ENCODE measurements at regions not wholly inside any gene's neighbourhood (a gene's known extent, or its start where the extent isn't known, plus 50 kb on each side); places are given as distances from the start of the nearest gene placed in this dataset.

- FAIRE-seq (no peak), DNase-seq (ENCODE audit: insufficient read length, low spot score) (no peak)
- TF ChIP-seq PAX5 (IDR thresholded peaks at IDR 0.05; ENCODE audit: insufficient read depth, low read length, severe bottlenecking) (no peak), POLR2AphosphoS5 (IDR thresholded peaks at IDR 0.05; ENCODE audit: low read depth, low read length) (no peak), POLR2A (IDR thresholded peaks at IDR 0.05; ENCODE audit: low read depth, low read length) (no peak), SPI1 (IDR thresholded peaks at IDR 0.05; ENCODE audit: low read depth, low read length) (no peak), TAF1 (IDR thresholded peaks at IDR 0.05; ENCODE audit: low read depth, low read length) (no peak), POU2F2 (IDR thresholded peaks at IDR 0.05; ENCODE audit: low read depth, low read length) (no peak)
Measured at GRCh38 chrX:7330556-7330955, 182.6 kb upstream of the PUDP start.

- no peak for FAIRE-seq
- DNase-seq (ENCODE audit: insufficient read length, low spot score) = no peak
- TF ChIP-seq POU2F2 (IDR thresholded peaks at IDR 0.05; ENCODE audit: low read depth, low read length) (no peak), POLR2A (IDR thresholded peaks at IDR 0.05; ENCODE audit: low read depth, low read length) (no peak), POLR2AphosphoS5 (IDR thresholded peaks at IDR 0.05; ENCODE audit: low read depth, low read length) (no peak), PAX5 (IDR thresholded peaks at IDR 0.05; ENCODE audit: insufficient read depth, low read length, severe bottlenecking) (no peak), SPI1 (IDR thresholded peaks at IDR 0.05; ENCODE audit: low read depth, low read length) (no peak), TAF1 (IDR thresholded peaks at IDR 0.05; ENCODE audit: low read depth, low read length) (no peak)
Measured at GRCh38 chrX:7318661-7319060, 170.7 kb upstream of the PUDP start.

GRCh38 chrX:7318241-7318640, 170.3 kb upstream of the PUDP start:
- FAIRE-seq = no peak
- TF ChIP-seq TAF1 (IDR thresholded peaks at IDR 0.05; ENCODE audit: low read depth, low read length) (no peak), POLR2A (IDR thresholded peaks at IDR 0.05; ENCODE audit: low read depth, low read length) (no peak), POLR2AphosphoS5 (IDR thresholded peaks at IDR 0.05; ENCODE audit: low read depth, low read length) (no peak), POU2F2 (IDR thresholded peaks at IDR 0.05; ENCODE audit: low read depth, low read length) (no peak), PAX5 (IDR thresholded peaks at IDR 0.05; ENCODE audit: insufficient read depth, low read length, severe bottlenecking) (no peak), SPI1 (IDR thresholded peaks at IDR 0.05; ENCODE audit: low read depth, low read length) (no peak)
- no peak for DNase-seq (ENCODE audit: insufficient read length, low spot score)

- FAIRE-seq = no peak
- no peak for DNase-seq (ENCODE audit: insufficient read length, low spot score)
- TF ChIP-seq POLR2A (IDR thresholded peaks at IDR 0.05; ENCODE audit: low read depth, low read length) (no peak), SPI1 (IDR thresholded peaks at IDR 0.05; ENCODE audit: low read depth, low read length) (no peak), POLR2AphosphoS5 (IDR thresholded peaks at IDR 0.05; ENCODE audit: low read depth, low read length) (no peak), POU2F2 (IDR thresholded peaks at IDR 0.05; ENCODE audit: low read depth, low read length) (no peak), TAF1 (IDR thresholded peaks at IDR 0.05; ENCODE audit: low read depth, low read length) (no peak), PAX5 (IDR thresholded peaks at IDR 0.05; ENCODE audit: insufficient read depth, low read length, severe bottlenecking) (no peak)
Measured at GRCh38 chrX:7316887-7317286, 168.9 kb upstream of the PUDP start.

GRCh38 chrX:7316280-7316679, 168.3 kb upstream of the PUDP start:
- FAIRE-seq (no peak), DNase-seq (ENCODE audit: insufficient read length, low spot score) (no peak)
- TF ChIP-seq TAF1 (IDR thresholded peaks at IDR 0.05; ENCODE audit: low read depth, low read length) (no peak), POU2F2 (IDR thresholded peaks at IDR 0.05; ENCODE audit: low read depth, low read length) (no peak)

GRCh38 chrX:7314425-7314824, 166.5 kb upstream of the PUDP start:
- no peak for DNase-seq (ENCODE audit: insufficient read length, low spot score)
- no peak for FAIRE-seq
- TF ChIP-seq POU2F2 (IDR thresholded peaks at IDR 0.05; ENCODE audit: low read depth, low read length) (no peak), POLR2AphosphoS5 (IDR thresholded peaks at IDR 0.05; ENCODE audit: low read depth, low read length) (no peak), TAF1 (IDR thresholded peaks at IDR 0.05; ENCODE audit: low read depth, low read length) (no peak), POLR2A (IDR thresholded peaks at IDR 0.05; ENCODE audit: low read depth, low read length) (no peak), SPI1 (IDR thresholded peaks at IDR 0.05; ENCODE audit: low read depth, low read length) (no peak), PAX5 (IDR thresholded peaks at IDR 0.05; ENCODE audit: insufficient read depth, low read length, severe bottlenecking) (no peak)

- TF ChIP-seq TAF1 (IDR thresholded peaks at IDR 0.05; ENCODE audit: low read depth, low read length) = no peak
- FAIRE-seq (no peak), DNase-seq (ENCODE audit: insufficient read length, low spot score) (no peak)
Measured at GRCh38 chrX:7307720-7308119, 159.8 kb upstream of the PUDP start.

GRCh38 chrX:7294483-7294882, 146.5 kb upstream of the PUDP start:
- no peak for FAIRE-seq

GRCh38 chrX:7286168-7286837, 138.3 kb upstream of the PUDP start:
- no peak for TF ChIP-seq POLR2A (IDR thresholded peaks at IDR 0.05; ENCODE audit: low read depth, low read length)
- TF ChIP-seq POLR2AphosphoS5 (IDR thresholded peaks at IDR 0.05; ENCODE audit: low read depth, low read length) = no peak
- TF ChIP-seq POU2F2 (IDR thresholded peaks at IDR 0.05; ENCODE audit: low read depth, low read length) = no peak
- no peak for TF ChIP-seq PAX5 (IDR thresholded peaks at IDR 0.05; ENCODE audit: insufficient read depth, low read length, severe bottlenecking)
- no peak for TF ChIP-seq SPI1 (IDR thresholded peaks at IDR 0.05; ENCODE audit: low read depth, low read length)
- no peak for TF ChIP-seq TAF1 (IDR thresholded peaks at IDR 0.05; ENCODE audit: low read depth, low read length)
- no peak for FAIRE-seq
- no peak for DNase-seq (ENCODE audit: insufficient read length, low spot score)

More at GRCh38 chrX:7294483-7294882, 146.5 kb upstream of the PUDP start:
- DNase-seq (ENCODE audit: insufficient read length, low spot score) = no peak
- no peak for TF ChIP-seq POLR2A (IDR thresholded peaks at IDR 0.05; ENCODE audit: low read depth, low read length)
- TF ChIP-seq TAF1 (IDR thresholded peaks at IDR 0.05; ENCODE audit: low read depth, low read length) = no peak
- TF ChIP-seq POU2F2 (IDR thresholded peaks at IDR 0.05; ENCODE audit: low read depth, low read length) = no peak
- no peak for TF ChIP-seq PAX5 (IDR thresholded peaks at IDR 0.05; ENCODE audit: insufficient read depth, low read length, severe bottlenecking)
- TF ChIP-seq SPI1 (IDR thresholded peaks at IDR 0.05; ENCODE audit: low read depth, low read length) = no peak
- TF ChIP-seq POLR2AphosphoS5 (IDR thresholded peaks at IDR 0.05; ENCODE audit: low read depth, low read length) = no peak

GRCh38 chrX:7285765-7286164, 137.8 kb upstream of the PUDP start:
- FAIRE-seq (no peak), DNase-seq (ENCODE audit: insufficient read length, low spot score) (no peak)
- TF ChIP-seq POU2F2 (IDR thresholded peaks at IDR 0.05; ENCODE audit: low read depth, low read length) (no peak), POLR2AphosphoS5 (IDR thresholded peaks at IDR 0.05; ENCODE audit: low read depth, low read length) (no peak), SPI1 (IDR thresholded peaks at IDR 0.05; ENCODE audit: low read depth, low read length) (no peak), TAF1 (IDR thresholded peaks at IDR 0.05; ENCODE audit: low read depth, low read length) (no peak), PAX5 (IDR thresholded peaks at IDR 0.05; ENCODE audit: insufficient read depth, low read length, severe bottlenecking) (no peak), POLR2A (IDR thresholded peaks at IDR 0.05; ENCODE audit: low read depth, low read length) (no peak)

Measured in GM12891 (cell line).